IMR-90 (cell line): ENCODE measurements at regions not wholly inside any gene's neighbourhood (a gene's known extent, or its start where the extent isn't known, plus 50 kb on each side); places are given as distances from the start of the nearest gene placed in this dataset.

Experiments
- CTCF ChIP-seq: conservative IDR thresholded peaks from 2 replicates; pipeline ENCODE4 v1.5.1; 2012; ENCODE audit warnings: mild to moderate bottlenecking, low read depth, low read length, improper control_type of control experiment
- RAD21 ChIP-seq: IDR thresholded peaks from 2 replicates; pipeline ENCODE4 v1.6.1; 2012; ENCODE audit warnings: low read length, improper control_type of control experiment
- RCOR1 ChIP-seq: IDR thresholded peaks from 2 replicates; pipeline ENCODE4 v1.6.1; 2012; ENCODE audit warnings: mild to moderate bottlenecking, low read length, improper control_type of control experiment; ENCODE audit not compliant: insufficient replicate concordance

- TF ChIP-seq CTCF, result no peak
- no peak for TF ChIP-seq RCOR1
- no peak for TF ChIP-seq RAD21
Measured at GRCh38 chr5:96155147-96155546, 193.5 kb upstream of the ELL2 start.
